Fibroblast of pulmonary artery (primary cell): ENCODE measurements at regions not wholly inside any gene's neighbourhood (a gene's known extent, or its start where the extent isn't known, plus 50 kb on each side); places are given as distances from the start of the nearest gene placed in this dataset.

Source experiments
- DNase-seq: peaks from one replicate; pipeline ENCODE4 v3.0.0-alpha.2; 2010; ENCODE audit warnings: low read depth
- H3K4me3 ChIP-seq: replicated peaks from 2 replicates; pipeline ENCODE4 v1.5.1; 2011; ENCODE audit warnings: low read depth, mild to moderate bottlenecking, control low read depth, low read length, moderate library complexity
- TF ChIP-seq, protein P1 (sequence below): IDR thresholded peaks from 2 replicates; pipeline ENCODE4 v1.5.1; 2011; ENCODE audit warnings: mild to moderate bottlenecking, control low read depth, low read length, inconsistent platforms; ENCODE audit errors: missing control alignments

DNA sequence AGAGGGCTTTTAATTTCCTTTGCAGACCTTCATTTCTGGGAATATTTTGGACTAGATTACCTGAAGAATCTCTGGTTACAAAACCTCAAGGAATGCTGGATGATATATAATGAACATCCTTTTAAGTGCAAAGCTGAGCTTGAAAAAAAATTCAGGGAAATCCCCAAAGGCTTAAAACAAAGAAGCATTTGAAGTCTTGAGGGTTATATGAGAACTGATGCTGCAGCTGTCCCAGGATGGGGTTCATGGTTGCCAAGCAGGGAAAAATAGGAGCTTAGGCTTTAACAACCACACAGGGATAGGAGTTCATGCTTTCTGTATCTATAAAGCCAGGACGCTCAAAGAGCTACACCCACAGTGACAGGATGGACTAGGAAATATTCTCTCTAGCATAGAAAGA is 150.4 kb upstream of the IRX5 start:
- TF ChIP-seq, protein P1, sequence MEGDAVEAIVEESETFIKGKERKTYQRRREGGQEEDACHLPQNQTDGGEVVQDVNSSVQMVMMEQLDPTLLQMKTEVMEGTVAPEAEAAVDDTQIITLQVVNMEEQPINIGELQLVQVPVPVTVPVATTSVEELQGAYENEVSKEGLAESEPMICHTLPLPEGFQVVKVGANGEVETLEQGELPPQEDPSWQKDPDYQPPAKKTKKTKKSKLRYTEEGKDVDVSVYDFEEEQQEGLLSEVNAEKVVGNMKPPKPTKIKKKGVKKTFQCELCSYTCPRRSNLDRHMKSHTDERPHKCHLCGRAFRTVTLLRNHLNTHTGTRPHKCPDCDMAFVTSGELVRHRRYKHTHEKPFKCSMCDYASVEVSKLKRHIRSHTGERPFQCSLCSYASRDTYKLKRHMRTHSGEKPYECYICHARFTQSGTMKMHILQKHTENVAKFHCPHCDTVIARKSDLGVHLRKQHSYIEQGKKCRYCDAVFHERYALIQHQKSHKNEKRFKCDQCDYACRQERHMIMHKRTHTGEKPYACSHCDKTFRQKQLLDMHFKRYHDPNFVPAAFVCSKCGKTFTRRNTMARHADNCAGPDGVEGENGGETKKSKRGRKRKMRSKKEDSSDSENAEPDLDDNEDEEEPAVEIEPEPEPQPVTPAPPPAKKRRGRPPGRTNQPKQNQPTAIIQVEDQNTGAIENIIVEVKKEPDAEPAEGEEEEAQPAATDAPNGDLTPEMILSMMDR: no peak
- no peak overlapping the region for H3K4me3 ChIP-seq

DNA sequence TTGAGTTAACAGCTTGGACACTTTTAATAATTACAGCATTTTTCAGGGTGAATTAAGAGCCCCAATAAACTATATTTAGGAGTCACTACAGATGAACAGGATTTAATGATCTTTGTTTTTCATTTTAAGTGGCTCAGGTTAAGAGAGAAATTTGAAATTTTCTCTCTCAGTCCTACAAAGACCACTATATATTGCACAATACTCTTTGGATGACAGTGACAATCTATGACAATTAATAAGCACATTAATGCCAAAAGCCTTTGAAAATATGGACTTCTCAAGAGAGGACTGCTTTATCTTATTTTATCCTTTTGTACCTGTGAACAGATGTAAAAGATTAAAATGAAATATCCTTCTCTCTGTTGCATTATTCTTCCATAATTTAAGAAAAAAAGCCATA is 151.1 kb upstream of the IRX5 start:
- no peak overlapping the region for H3K4me3 ChIP-seq
- DNase-seq: no peak
- TF ChIP-seq, protein P1: no peak

More for the DNA sequence above, 150.4 kb upstream of the IRX5 start:
- no peak for DNase-seq

DNA sequence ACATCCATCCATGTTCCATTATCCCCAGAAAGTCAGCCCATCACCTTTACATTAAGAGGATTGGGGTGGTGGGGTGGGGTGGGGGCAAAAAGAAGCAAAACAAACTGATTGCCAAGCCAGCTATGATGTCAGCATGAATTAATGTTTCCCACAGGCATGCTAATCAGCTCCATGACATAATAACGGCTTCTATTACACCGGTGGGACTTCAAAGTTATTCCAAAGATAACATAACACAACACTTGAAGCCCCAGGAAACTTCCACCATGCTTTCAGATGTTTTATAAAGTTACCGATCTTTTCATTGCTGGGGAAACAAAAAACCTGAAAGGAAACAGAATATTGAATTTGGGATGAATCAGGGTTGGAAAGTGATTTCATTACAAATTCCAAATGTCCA is 155.9 kb upstream of the IRX5 start:
- H3K4me3 ChIP-seq: no peak overlapping the region
- TF ChIP-seq, protein P1: no peak
- no peak for DNase-seq

DNA sequence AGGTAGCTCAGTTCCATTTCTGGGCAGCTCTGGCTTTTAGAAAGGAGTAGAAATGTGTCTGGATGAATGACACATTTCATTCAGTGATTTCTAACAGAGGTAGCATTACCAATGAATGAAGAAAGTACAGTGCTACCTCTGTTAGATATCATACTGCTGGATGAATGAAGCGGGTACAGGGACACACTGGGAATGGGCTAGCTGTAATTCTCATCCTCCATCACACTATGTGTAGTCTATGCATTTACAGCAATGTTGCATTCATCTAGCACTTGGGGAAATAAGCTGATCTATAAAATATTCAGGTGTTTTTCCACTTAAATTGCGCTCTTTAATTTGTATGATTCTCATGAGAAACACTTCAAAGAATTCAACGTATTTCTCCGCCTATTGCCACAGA is 158.3 kb upstream of the IRX5 start:
- TF ChIP-seq, protein P1: no peak
- DNase-seq: no peak
- no peak overlapping the region for H3K4me3 ChIP-seq

DNA sequence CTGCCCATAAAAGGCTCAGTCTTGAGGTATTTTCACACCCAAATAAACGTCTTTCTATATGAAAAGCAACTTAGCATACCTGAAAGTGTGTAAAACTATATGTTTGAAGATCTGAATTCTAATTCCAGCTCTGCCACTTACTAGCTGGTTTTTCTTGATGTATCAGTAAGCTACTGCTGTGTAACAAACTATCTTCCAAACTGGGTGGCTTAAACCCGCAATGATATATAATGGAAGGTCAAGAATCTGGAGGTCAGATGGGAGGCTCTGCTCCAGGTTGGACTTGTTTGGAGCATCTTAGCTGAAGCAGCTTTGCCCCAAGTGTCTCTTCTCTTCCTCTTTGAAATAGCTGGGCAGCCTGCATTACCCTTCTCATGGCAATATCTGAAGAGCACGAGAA is 164.3 kb upstream of the IRX5 start:
- no peak for DNase-seq
- TF ChIP-seq, protein P1: no peak
- H3K4me3 ChIP-seq: no peak overlapping the region

DNA sequence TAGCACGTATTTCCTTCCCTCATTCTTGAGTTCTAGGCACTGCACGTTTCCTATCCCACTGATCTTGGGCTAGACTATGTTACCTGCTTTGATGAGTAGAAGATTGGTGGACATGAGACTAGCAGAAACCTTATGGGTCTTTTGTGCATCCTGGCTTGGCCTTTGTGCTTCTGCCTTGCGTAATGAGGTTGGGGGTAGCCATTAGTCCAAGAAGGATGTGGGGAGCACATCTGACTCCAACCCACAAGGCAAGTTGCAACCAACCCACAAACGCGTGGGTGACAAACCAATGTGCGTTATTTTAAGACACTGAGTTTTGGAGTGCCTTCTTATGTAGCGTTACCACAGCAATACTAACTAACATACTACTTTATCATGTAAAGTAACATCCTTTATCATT is 180.4 kb upstream of the IRX5 start:
- no peak overlapping the region for H3K4me3 ChIP-seq
- TF ChIP-seq, protein P1: no peak
- DNase-seq: no peak

DNA sequence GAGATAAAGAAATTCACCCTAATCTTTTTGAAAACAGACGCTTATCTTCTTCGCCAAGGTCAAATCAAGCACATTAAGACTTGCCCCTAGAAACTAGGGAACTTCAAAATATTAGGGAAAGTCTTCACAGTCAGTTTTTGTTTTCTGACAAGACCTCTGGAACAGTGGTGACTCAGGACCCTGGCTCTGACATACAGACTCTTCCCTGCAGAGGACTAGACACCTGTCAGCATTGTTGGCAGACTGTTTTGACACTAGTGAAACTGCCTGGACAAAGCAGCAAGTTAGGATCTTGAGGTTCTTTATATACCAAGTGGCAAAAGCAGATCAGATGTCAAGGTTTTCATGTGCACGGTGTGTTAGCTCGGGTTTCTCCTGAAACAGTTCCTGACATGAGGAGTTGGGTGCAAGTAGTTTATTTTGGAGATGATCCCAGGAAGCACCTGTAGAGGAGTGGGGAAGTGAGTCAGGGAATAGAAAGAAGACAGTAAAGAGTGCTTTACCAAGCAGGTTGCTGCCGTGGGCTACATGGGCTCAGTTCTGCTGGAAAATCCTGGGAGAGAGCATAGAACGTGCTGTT is 182.0 kb upstream of the IRX5 start:
- DNase-seq: no peak
- TF ChIP-seq, protein P1: no peak
- H3K4me3 ChIP-seq: no peak overlapping the region
